GM19328 (cell line): ENCODE measurements at regions not wholly inside any gene's neighbourhood (a gene's known extent, or its start where the extent isn't known, plus 50 kb on each side); places are given as distances from the start of the nearest gene placed in this dataset.
A peak's percentile ranks its signal among the peaks of the same experiment; 100 is the strongest.

Source experiments
- ATAC-seq: cut with Tn5 transposase; IDR thresholded peaks from one replicate; pipeline ENCODE4 v1.9.1; 2021; ENCODE audit warnings: mild to moderate bottlenecking, moderate library complexity; ENCODE audit not compliant: unreplicated experiment

DNA sequence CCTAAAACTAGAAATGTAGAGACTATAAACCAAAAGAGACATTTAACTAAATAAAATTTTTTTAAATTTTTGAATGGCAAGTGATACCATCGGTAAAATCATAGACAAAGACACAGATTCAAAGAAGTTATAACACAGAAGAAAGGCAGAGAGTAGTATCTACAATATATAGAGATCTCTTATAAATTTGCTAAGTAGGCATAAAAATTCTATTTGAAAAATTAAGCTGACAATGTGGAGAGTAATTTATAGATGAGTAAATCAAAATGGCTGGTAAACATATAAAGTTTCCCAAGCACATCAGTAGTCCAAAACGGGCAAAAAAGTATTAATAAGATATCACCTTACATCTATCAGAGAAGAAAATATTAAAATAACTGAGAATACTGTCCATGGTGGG is 1061.0 kb downstream of the ADGRL2 start:
- no peak for ATAC-seq

DNA sequence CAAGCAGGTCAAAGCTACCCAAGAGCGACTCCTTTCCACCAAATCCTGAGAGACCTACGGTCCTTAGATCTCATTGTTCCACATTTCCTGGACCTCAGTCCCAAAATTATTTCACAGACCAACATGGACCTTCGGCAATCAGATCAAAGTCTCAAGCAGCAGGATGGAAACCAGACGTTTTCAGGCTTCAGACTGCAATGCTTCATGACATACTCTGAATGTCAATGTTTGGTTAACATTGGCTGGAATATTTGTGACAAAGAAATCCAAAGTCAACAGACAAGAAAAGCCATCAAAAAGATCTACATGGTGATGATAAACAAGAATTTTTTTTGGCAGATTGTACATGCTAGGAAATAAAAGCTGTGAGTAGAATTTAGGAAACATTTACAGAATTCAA is 1057.3 kb downstream of the ADGRL2 start:
- no peak for ATAC-seq

DNA sequence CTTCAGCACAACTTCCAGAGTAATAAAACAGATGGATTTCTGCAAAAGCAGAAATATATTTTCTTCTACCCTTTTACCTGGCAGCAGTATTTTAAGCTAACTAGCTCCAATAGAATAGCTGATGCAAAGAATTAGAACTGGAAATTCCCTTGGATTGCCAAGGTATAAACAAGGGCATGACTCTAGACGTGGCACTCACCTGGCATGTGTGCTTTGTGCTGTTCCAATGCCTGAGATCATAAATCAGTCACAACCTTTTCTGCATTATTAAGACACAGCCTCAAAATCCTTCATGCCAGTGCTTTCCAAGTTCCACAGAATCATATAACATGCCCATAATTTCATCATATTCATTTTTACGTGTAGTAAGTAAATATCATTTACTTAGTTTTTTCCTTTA is 1048.7 kb downstream of the ADGRL2 start:
- ATAC-seq: no peak

DNA sequence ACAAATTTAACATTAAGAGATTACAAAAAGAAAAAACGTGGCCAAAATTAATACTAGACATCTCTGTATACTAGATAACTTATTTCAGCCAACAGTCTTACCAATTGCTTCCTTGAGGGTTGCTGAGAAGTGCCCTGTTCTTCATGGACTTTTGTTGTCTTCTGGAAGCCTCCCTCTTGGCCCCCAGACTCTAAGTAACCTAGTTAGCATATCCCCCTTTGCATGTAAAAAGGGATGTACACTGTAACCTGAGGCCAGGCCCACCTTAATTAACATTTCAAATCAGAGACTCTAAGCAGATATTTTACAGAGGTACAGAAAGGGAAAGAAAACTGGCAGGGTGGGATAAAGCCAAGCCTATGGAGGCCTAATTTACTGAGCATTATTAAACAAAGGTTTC is 1047.3 kb downstream of the ADGRL2 start:
- no peak for ATAC-seq

DNA sequence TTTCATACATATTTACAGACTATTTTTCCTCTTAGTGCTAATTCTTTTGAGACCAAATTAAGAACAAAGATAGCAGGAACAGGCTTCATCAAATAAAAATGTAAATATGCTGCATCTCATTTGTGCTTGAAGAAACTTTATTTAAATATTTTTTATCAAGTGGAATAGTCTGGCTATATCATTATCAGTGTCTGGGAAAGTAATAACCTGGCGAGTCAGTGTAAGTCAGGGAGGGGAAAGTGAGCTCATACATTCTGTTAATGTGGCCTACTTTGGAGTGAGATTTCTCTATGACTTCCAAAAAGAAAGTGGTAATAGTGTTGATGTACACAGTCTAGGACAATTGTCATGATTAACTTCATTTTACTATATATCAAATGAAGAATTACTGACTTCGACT is 1045.1 kb downstream of the ADGRL2 start:
- no peak for ATAC-seq

DNA sequence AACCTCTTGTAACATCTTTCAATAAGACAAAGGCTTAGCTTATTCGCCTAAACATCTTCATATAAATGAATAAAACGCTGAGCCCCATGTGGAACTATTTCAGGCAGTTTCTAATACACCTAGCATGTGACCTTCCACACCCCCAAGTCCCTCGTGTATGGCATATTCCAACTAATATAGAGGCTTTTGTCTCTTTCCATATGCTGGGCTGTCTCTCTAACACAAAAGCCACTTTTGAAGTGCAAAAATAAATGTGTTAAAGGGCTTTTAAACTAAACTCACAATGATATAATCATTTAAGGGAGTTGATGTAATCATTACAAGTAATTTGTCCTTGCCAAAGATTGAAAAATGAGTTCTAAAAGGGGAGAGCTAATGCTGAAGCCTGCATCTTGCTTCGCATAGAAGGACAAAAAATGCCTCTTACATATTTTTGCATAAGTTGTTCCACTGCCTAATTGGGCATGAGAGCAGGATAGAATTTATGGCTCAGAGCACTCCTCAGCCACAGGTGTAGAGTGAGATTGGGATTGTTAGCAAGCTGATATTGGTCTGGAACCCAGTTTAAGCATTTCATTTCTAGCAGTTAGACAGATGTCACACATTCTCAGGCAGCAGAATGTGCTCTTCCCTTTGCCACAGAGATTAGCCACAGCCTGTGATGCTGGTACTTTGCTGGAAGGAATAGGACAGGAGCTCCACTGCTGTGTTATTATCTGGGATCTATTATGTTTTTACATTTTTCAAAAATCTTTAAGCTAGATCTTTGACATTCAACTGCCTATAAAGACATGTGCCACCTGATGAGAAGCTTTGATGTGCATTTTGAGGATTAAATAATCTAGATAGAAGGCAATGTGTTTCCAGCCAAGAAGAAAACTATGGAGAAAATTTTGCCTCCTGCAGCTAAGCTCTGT is 1044.4 kb downstream of the ADGRL2 start:
- no peak for ATAC-seq

DNA sequence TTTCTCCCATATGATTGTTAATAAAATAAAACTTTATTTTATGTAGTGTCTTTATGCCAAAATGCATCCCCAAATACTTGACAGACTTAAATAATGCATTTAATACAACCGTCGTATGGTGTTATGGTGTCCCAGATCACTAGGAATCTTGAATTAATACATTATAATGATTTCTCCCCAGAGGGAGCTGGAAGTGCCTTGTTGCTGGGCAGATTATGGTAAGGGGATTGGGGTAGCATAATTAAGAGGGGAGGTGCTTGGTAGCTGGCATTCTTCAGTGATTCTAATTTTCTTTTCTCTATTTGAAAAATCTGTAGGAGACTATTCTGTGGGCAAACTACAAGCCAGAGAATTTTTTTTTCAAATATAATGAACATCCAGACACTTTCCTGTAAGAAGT is 1043.7 kb downstream of the ADGRL2 start:
- no peak for ATAC-seq

DNA sequence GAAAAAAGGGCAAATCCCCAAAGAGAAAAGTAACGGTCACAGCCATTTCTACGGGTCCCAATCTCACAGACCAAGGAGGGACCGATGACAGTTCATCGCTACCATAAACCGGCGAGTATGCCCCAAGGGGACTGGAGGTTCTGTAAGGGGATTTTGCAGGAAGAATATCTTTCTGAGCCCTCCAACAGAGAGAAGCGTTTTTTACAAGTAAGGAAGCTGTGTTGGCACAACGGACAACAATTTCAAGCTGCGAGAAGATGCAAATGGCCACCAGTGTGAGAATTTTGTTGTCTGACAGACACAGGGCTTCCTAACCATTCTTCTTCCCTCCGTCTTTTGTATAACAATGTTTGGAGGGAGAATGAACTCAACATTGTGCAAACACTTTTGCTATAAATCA is 1043.1 kb downstream of the ADGRL2 start:
- no peak for ATAC-seq

DNA sequence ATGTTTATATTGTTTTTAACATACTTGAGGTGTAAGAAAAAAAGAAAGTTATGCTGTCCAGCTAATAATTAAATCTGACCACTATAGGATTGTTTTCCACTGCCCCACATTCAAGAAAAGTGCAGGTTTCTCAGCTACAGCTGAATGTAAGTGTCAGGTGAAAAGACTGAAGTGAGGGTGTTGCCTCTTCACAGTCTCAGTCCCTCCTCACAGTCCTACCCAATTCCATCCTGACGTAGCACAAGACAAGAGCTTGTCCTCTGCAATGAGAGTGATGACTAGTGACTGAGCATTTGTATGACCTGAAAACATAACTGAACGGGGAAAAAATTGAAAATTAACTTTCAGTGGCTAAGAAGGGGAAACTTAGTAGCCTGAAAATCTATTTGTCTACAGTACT is 1039.5 kb downstream of the ADGRL2 start:
- ATAC-seq: no peak

DNA sequence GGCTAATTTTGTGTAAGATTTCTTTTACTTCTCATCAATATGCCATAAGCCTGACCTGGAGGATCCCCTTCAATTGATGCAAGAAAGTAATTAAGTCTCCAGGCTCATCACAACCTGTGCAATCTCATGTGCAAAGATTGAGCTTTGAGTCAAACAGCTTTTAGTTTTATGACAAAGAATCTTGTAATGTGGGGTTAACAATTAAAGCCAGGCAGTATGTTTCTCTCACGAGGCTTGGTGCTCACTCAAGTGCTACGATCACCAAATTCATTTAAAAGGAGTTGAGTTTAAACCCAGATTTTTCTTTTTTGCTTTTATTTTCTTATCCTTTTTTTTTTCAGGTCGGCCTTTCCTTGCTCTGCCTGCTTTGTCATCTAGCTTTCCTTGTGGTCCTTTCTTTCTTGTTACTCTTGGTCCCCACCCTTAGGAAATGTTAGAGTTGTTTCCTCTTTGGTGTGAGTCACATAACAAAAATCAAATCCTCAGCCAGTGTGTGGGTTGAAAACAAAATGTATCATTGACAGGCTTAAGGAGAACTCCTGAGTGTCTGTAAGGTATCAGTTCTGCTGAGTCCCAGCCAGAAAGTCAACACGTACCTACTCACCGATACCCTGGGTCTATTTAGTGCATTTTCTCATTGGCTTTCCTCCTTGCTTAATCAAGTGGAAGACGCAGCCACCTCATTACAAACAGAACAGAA is 1037.2 kb downstream of the ADGRL2 start:
- ATAC-seq: no peak

DNA sequence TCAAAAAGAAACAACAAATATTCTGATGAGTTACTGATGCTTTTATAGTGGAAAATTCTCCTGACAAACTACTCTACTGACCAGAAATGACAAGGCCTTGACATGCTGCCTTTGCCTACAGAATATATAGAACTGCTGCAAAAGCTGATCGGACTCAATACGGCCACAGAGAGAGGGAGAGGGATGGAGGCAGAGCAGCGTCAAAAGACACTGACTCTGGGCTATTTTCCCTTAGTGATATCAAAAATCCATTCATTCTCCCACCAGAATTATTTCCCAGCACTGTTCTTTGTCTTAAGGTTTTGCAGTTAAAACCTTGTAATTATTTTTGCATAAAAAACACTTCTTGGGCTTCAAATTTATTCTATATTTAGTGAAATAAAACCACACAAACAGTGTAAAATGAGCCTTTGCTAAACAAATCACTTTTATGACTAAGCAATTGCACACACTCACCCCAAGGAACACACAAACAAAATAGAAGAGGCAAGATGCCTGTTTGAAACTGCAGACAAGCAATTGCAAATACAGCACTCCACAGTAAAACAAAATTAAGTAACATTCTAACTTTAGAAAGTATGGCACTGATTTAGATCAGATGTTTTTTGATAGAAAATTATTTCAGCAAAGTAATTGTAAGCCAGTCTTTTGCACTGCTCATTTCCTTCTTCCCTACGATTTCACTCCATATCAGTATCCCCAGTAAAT is 1036.4 kb downstream of the ADGRL2 start:
- ATAC-seq: no peak

DNA sequence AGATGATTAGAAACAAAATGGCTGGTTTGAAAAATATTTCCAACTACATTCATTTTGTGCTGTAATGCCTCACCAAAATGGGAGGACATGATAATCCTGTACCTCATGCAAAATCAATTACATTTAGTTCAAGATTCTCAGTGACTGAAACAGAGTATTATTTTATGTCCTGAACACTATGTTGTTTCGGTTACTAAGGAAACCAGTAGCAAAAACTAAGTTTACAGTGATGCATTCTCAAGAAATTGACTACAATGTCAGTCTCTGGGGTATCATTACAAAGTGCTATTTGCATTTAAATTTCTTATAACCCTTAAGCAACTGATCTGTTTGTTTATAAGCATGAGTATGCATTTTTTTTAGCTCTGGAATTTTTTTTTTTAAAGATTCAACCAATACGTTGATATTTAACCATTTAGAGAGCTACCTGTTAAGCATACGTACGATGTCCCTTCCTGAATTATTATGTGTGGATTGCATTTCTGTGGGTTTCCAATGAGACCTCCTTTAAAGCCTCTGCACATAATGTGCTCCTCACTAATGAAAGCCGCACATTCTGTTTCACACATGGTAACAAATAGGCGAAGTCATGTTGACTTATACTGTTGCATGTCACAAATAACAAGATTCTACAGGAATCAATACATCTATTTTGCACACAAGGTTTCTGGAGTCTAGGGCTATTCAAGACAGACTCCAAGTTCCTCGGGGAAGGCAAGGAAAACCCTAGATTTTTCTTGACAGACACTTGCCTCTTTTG is 1035.7 kb downstream of the ADGRL2 start:
- ATAC-seq: no peak

DNA sequence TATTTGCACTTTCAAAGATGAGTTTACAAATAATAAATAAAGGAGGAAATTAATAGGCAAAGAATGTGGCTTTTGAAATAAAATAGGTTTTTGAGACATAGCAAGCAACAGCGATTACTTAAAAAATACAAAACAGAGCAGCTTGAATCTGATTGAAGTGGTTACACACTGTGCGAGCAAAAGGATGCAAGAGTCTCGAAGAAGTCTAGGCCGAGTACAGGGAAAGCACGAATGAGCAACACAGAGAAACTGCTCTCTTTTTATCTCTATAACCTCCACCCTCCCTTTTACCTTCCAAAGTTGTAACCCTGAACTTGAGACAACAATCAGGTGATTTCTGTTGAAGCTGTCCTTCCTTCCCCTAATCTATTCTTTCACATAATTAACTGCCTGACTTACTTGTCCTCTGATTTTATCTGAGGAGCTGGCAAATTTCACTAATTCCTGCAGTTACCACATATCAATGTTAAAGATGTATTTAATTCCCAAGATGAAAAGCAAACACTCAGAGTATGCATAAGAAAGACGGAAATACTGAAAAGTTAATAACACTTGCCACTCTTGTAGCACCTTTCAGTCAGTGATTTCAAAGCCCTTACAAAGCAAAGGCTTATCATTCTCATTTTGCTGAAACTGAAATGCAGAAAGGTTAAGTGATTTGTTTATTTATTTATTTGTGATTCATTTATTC is 1030.1 kb downstream of the ADGRL2 start:
- no peak for ATAC-seq

DNA sequence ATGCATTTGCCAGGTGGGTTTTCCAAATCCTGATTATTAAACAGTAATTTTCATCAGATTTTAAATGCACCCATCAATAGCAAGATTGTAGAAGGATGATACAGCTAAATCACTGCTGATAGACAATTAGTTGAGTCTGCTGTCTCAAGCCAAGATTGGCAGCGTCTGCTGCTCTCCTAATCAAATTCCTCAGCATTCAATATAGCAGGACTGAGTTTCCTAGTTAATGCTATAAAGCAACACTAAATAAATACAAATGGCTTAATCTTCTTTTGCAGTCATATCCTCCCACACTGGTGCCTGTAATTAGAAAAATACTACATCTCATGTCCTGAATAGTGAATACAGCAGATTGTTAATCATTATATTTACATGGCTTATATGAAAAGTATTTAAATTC is 1028.8 kb downstream of the ADGRL2 start:
- no peak for ATAC-seq

DNA sequence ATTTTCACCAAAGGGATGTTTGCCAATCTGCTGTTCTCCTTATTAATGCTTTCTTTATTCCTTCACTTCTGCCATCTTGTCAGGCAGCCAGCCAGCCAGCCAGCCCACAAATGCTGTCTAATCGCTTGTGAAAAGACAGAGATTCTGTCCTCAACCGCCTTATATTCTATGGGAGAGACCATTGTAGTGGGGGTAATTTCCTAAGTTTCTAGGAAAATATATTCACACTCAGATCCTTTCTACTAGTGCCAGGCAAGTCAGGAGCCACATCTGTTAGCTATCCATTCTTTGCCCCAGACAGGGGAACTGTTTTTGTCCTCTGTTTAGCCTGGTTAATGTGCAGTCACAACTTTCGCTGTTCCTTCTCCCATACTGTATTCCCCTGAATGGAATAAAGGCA is 1023.1 kb downstream of the ADGRL2 start:
- ATAC-seq: no peak

DNA sequence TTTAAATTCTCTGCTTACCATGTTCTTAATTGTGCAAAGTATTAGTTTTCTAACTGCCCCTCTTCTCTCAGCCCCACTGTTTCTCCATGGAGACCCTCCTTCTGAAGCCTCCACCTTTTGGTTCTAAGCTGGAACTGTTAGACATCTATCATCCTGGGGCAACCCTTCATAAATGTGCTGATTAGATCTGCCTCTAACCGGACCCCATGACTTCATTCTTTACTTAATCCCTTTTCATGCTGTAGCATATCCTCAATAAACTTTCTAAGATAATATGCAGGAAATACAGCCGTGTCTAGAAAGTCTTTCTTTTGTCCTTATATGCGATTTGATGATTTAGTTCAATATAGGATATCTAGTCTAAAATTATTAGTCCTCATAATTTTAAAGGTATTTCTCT is 1020.1 kb downstream of the ADGRL2 start:
- no peak for ATAC-seq

DNA sequence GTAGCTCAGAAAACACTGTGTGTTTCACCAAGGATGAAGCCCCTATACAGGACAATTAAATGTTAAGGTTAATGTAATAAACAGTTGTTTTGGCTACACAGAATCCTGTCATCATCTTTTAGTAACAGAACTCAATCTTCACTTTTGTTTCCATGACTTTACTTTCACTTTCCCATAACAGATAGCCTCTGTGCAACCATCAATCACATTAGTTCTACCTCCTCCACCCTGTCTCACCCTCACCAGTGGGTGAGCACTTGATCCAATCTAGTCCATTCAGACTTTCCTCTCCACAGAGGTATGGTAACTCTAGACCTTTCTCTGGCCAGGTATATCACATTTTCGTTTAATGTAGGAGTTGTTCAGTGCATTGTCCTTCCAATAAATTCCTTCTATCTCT is 1018.5 kb downstream of the ADGRL2 start:
- ATAC-seq: peak; percentile 56

DNA sequence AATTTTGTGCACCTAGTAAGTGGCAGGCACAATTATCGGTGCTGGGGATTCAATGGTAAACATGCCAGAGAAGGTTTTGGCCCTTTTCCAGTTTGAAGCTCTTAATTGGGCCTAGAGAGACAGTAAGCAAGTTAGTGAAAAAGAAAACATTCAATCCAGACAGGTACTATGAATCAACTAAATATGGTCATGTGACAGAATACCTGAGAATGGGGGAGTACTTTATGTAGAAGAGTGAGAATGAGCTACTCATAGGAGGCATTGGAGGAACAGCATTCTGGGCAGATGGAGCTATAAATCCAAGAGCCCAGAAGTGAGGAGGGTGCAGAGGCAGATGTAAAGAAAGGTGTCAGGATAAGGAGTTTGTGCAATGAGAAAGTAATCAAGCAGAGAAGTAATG is 1017.9 kb downstream of the ADGRL2 start:
- ATAC-seq: no peak

DNA sequence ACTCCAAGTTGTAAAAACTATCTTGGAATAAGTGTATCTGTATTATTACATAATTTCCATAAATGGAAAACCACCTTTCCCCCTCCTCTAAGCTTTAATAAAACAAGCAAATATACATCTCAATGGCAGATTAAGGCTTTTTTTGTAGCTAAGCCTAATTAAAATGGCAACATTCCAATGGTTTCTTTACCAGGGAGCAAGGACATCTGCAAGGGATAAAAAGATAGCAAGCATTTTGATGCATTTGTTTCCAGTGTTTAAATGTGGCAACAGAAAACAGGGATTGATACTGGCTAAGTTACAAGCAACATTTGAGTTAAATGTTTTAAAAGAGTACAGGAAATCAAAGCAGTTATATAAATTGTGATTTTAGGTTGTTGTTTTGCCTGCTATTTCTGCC is 1012.7 kb downstream of the ADGRL2 start:
- no peak for ATAC-seq

DNA sequence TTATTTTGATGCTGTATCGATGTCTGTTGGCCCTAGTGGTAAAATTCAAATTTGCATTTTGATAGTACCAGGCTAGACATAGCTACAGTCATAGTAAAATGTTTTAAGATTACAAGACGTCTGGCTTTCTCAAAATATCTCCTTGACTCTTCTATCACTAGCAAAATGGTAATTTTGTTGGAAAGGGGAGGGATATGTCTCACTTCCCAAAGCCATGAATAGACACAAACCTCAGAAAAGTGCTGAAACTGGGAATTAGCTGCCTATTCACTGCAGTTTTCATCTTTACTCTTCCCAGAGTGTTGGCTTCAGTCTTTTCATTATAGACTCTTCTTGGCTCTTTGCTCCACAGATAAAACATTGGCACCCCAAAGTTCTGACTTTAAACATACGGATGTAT is 1009.9 kb downstream of the ADGRL2 start:
- no peak for ATAC-seq
